ENCODE measurements at regions not wholly inside any gene's neighbourhood (a gene's known extent, or its start where the extent isn't known, plus 50 kb on each side); places are given as distances from the start of the nearest gene placed in this dataset.

GRCh38 chr21:26752849-26753248 lies 92.4 kb downstream of the ADAMTS1 start:
- TF ChIP-seq CTCF (IDR thresholded peaks at IDR 0.05) (no peak), POLR2A (IDR thresholded peaks at IDR 0.05) (no peak)

Data from right lobe of liver (tissue), 4 donors.